B cell (primary cell): ENCODE measurements at regions not wholly inside any gene's neighbourhood (a gene's known extent, or its start where the extent isn't known, plus 50 kb on each side); places are given as distances from the start of the nearest gene placed in this dataset.

Experiments
- ATAC-seq: fragments of 200-7000 bp; cut with Tn5 transposase; one replicate; pipeline ENCODE4 v1.10.0; 2021; ENCODE audit warnings: low read depth, mild to moderate bottlenecking, moderate number of reproducible peaks, moderate library complexity
- CTCF ChIA-PET: fragments of 350-600 bp; sonication (Branson Sonifier 250); formaldehyde crosslinking; loops from one replicate; lab custom pipeline; 2021; ENCODE audit warnings: antibody characterized with exemption, inconsistent platforms; lab: Charles Lee
- POLR2A ChIA-PET: fragments of 350-600 bp; sonication (Branson Sonifier 250); formaldehyde crosslinking; loops from one replicate; lab custom pipeline; 2021; ENCODE audit warnings: antibody characterized with exemption; lab: Charles Lee
- DNase-seq: peaks from one replicate; pipeline ENCODE4 v3.0.0; 2013
- H2AFZ ChIP-seq: 2 replicates; pipeline ENCODE4 v1.6.1; 2012; ENCODE audit warnings: mild to moderate bottlenecking, low read depth, low read length; ENCODE audit not compliant: insufficient read depth, poor library complexity, severe bottlenecking
- H3K27ac ChIP-seq, 2 donors: 1 replicate in 1 of 2; 2 replicates in 1 of 2; pipeline ENCODE4 v1.5.1; 2012 to 2013; ENCODE audit warnings: low read length in 2 of 2, mild to moderate bottlenecking in 2 of 2, moderate library complexity in 1 of 2
- H3K27me3 ChIP-seq, 4 experiments: fragments of 200-600 bp in 1 of 4; sonication (generic) in 1 of 4; replicated peaks in 1 of 4; 1 replicate in 2 of 4; 2 replicates in 2 of 4; pipeline versions ENCODE4 v1.6.1 to v1.7.0; 2013 to 2016; ENCODE audit warnings: low read length in 3 of 4, mild to moderate bottlenecking in 2 of 4, mixed read lengths in 1 of 4, moderate library complexity in 1 of 4; ENCODE audit not compliant: insufficient read depth in 4 of 4, control insufficient read depth in 3 of 4; ENCODE audit errors: control extremely low read depth in 1 of 4
- H3K36me3 ChIP-seq, 2 experiments: replicated peaks in 1 of 2; 1 replicate in 1 of 2; 2 replicates in 1 of 2; pipeline versions ENCODE4 v1.6.1 to v1.7.1; 2013; ENCODE audit warnings: low read length in 1 of 2; ENCODE audit not compliant: insufficient read depth in 2 of 2, control insufficient read depth in 1 of 2; ENCODE audit errors: control extremely low read depth in 1 of 2, extremely low read depth in 1 of 2
- H3K4me1 ChIP-seq, 2 donors: fragments of 200-600 bp in 1 of 2; sonication (generic) in 1 of 2; 1 replicate in 1 of 2; 2 replicates in 1 of 2; pipeline versions ENCODE4 v1.5.1 to v1.6.1; 2013 to 2017; ENCODE audit warnings: low read length in 2 of 2; ENCODE audit not compliant: control insufficient read depth in 2 of 2, insufficient read depth in 2 of 2
- H3K4me2 ChIP-seq: replicated peaks from 2 replicates; pipeline ENCODE3; 2012; ENCODE audit warnings: mild to moderate bottlenecking, low read depth, low read length; ENCODE audit not compliant: poor library complexity, severe bottlenecking
- H3K4me3 ChIP-seq, 5 experiments: fragments of 200-600 bp in 1 of 5; sonication (generic) in 1 of 5; 1 replicate in 3 of 5; 2 replicates in 2 of 5; pipeline versions ENCODE4 v1.5.1 to v1.7.0; 2011 to 2016; ENCODE audit warnings: low read length in 4 of 5, mild to moderate bottlenecking in 4 of 5, low read depth in 2 of 5, control low read depth in 1 of 5, moderate library complexity in 1 of 5; ENCODE audit not compliant: insufficient read depth in 1 of 5; ENCODE audit errors: control extremely low read depth in 1 of 5, extremely low read depth in 1 of 5
- H3K79me2 ChIP-seq: fragments of 200-600 bp; sonication (generic); one replicate; pipeline ENCODE4 v1.6.0; 2016; ENCODE audit warnings: low read length; ENCODE audit not compliant: control insufficient read depth, insufficient read depth
- H3K9ac ChIP-seq: fragments of 200-600 bp; sonication (generic); 2 replicates; pipeline ENCODE4 v1.6.1; 2017; ENCODE audit warnings: mild to moderate bottlenecking, low read length, moderate library complexity
- H3K9me3 ChIP-seq, 3 donors: one replicate each; pipeline versions ENCODE4 v1.6.1 to v1.7.1; 2013; ENCODE audit warnings: low read length in 2 of 3; ENCODE audit not compliant: control insufficient read depth in 2 of 3, insufficient read depth in 1 of 3; ENCODE audit errors: control extremely low read depth in 1 of 3
- H4K20me1 ChIP-seq: 2 replicates; pipeline ENCODE4 v1.6.0; 2012; ENCODE audit warnings: mild to moderate bottlenecking, low read length; ENCODE audit not compliant: insufficient read depth, control insufficient read depth, poor library complexity, severe bottlenecking
- H3K27ac Mint-ChIP-seq: one replicate; pipeline ENCODE4 v1.8.0; 2021; ENCODE audit warnings: mixed read lengths
- H3K27me3 Mint-ChIP-seq: one replicate; pipeline ENCODE4 v1.8.0; 2021; ENCODE audit warnings: mixed read lengths
- H3K4me1 Mint-ChIP-seq: one replicate; pipeline ENCODE4 v1.8.0; 2021; ENCODE audit warnings: mixed read lengths
- H3K4me3 Mint-ChIP-seq: one replicate; pipeline ENCODE4 v1.8.0; 2021; ENCODE audit warnings: mixed read lengths
- H3K9me3 Mint-ChIP-seq: one replicate; pipeline ENCODE4 v1.8.0; 2022; ENCODE audit warnings: mixed read lengths; ENCODE audit not compliant: insufficient read depth
- CTCF ChIP-seq: fragments of 200-600 bp; IDR thresholded peaks from one replicate; pipeline ENCODE4 v1.8.0; 2022; ENCODE audit warnings: antibody characterized with exemption, mild to moderate bottlenecking
- EZH2 ChIP-seq: IDR thresholded peaks from 2 replicates; pipeline ENCODE4 v1.6.1; 2012; ENCODE audit warnings: borderline replicate concordance, low read depth, mild to moderate bottlenecking, moderate library complexity, low read length; ENCODE audit not compliant: insufficient read depth, poor library complexity, severe bottlenecking
- WGBS: methylation state at CpG from one replicate; pipeline ENCODE4 v1.1.5; 2013; ENCODE audit warnings: missing lambda C conversion rate; ENCODE audit not compliant: insufficient coverage; 5-methylcytosine and 5-hydroxymethylcytosine counted together
- intact Hi-C: fragments of 100-400 bp; cut with micrococcal nuclease; formaldehyde crosslinking; loops from one replicate; pipeline ENCODE4 v1.10.0; 2022

GRCh38 chr7:18133921-18134320 is 106.3 kb upstream of the PRPS1L1 start:
- ChIA-PET CTCF (no interaction called here), POLR2A (no interaction called here)
- no peaks in the 10 kb centered on the region for H3K4me1 Mint-ChIP-seq
- intact Hi-C loops, result no loop called here
- Histone ChIP-seq H3K36me3 (no peaks in the 10 kb centered on the region), H3K9me3 (peaks cover 0 to 3% (median 0%) of the 10 kb centered on the region in 3 donors), H3K4me3 (no peak overlapping the region), H4K20me1 (no peaks in the 10 kb centered on the region), H3K9ac (no peak overlapping the region), H3K27ac (no peak overlapping the region), H3K4me2 (no peak overlapping the region), H3K4me1 (no peaks in the 10 kb centered on the region), H3K79me2 (no peaks in the 10 kb centered on the region), H2AFZ (no peak overlapping the region), H3K27me3 (no peaks in the 10 kb centered on the region)
- H3K4me3 Mint-ChIP-seq, result no peak overlapping the region
- no peak overlapping the region for H3K27ac Mint-ChIP-seq
- H3K27me3 Mint-ChIP-seq, result peaks cover 7% of the 10 kb centered on the region
- DNase-seq, result no peak
- no peaks in the 10 kb centered on the region for H3K9me3 Mint-ChIP-seq
- ATAC-seq, result no peak
- WGBS, result no CpG with 5 or more reads among the region's 3 CpGs
- TF ChIP-seq CTCF (no peak), EZH2 (no peak)

- POLR2A ChIA-PET, result no interaction called here
- Histone ChIP-seq H2AFZ (no peak overlapping the region), H4K20me1 (no peaks in the 10 kb centered on the region), H3K9ac (no peak overlapping the region), H3K9me3 (peaks cover 0 to 3% (median 0%) of the 10 kb centered on the region in 3 donors), H3K4me2 (no peak overlapping the region), H3K4me3 (no peak overlapping the region), H3K4me1 (no peaks in the 10 kb centered on the region), H3K79me2 (no peaks in the 10 kb centered on the region), H3K27ac (no peak overlapping the region), H3K36me3 (no peaks in the 10 kb centered on the region), H3K27me3 (no peaks in the 10 kb centered on the region)
- no peaks in the 10 kb centered on the region for H3K9me3 Mint-ChIP-seq
- TF ChIP-seq CTCF (no peak), EZH2 (no peak)
- CTCF ChIA-PET, result interaction anchor here (0.7 kb wide), 1 partner anchor 43 kb away, joined by 3 read pairs; no protein-coding TSS in a partner anchor
- H3K27me3 Mint-ChIP-seq, result peaks cover 6% of the 10 kb centered on the region
- ATAC-seq (no peak), DNase-seq (no peak)
- no peak overlapping the region for H3K4me3 Mint-ChIP-seq
- H3K4me1 Mint-ChIP-seq, result peaks cover 5% of the 10 kb centered on the region
- intact Hi-C loops, result no loop called here
- no peak overlapping the region for H3K27ac Mint-ChIP-seq
Measured at GRCh38 chr7:18140943-18141342, 113.3 kb upstream of the PRPS1L1 start.
